ENCODE measurements at regions not wholly inside any gene's neighbourhood (a gene's known extent, or its start where the extent isn't known, plus 50 kb on each side); places are given as distances from the start of the nearest gene placed in this dataset.
A peak's percentile ranks its signal among the peaks of the same experiment; 100 is the strongest.

DNA sequence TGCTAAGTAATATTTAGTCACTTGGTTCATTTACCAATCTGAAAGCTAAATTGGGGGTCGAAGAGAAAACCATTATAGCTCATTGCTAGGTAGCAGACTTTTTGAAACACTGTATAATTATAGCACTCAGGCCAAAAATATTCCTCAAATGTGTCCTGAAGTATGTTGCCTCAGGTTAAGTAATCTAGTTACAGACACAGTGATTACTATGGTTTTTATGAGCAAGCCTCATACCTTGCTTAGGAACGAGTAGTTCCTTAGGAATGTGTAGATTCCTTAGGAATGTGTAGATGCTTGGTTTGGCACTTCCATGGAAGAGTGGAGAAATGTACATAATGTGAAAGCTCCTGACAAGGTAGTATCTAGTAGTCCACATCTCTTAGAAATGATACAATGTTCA, 387.5 kb downstream of the LMO7 start:
- ChIA-PET CTCF (no interaction called here), POLR2A (no interaction called here)
- peaks cover 7% of the 10 kb centered on the region for H3K27me3 Mint-ChIP-seq
- DNase-seq: no peak
- H3K4me3 Mint-ChIP-seq: no peak overlapping the region
- ATAC-seq (ENCODE audit: poor library complexity): no peak
- Histone ChIP-seq H3K27me3 (ENCODE audit: control insufficient read depth in 1 of 2, insufficient read depth in 2 of 2, low read length in 2 of 2) (peaks cover 0 to 5% of the 10 kb centered on the region in 2 experiments), H3K27ac (ENCODE audit: low read depth in 1 of 2, low read length in 2 of 2) (no peak overlapping the region), H3K36me3 (ENCODE audit: insufficient read depth, low read length) (no peaks in the 10 kb centered on the region), H3K9me3 (ENCODE audit: control insufficient read depth in 1 of 2, insufficient read depth in 1 of 2, low read length in 2 of 2) (no peaks in the 10 kb centered on the region), H3K4me1 (ENCODE audit: insufficient read depth, low read length) (no peaks in the 10 kb centered on the region), H3K4me3 (ENCODE audit: low read length) (no peak overlapping the region)
- no peaks in the 10 kb centered on the region for H3K4me1 Mint-ChIP-seq (ENCODE audit: low read depth)
- H3K36me3 Mint-ChIP-seq (ENCODE audit: low read depth): no peaks in the 10 kb centered on the region
- intact Hi-C loops (cut with DNase I, micrococcal nuclease): no loop called here
- TF ChIP-seq CTCF (IDR thresholded peaks at IDR 0.05): no peak
- no peaks in the 10 kb centered on the region for H3K9me3 Mint-ChIP-seq
- no peak overlapping the region for H3K27ac Mint-ChIP-seq

- H3K4me3 ChIP-seq (ENCODE audit: low read length): no peak overlapping the region
- Mint-ChIP-seq H3K27me3 (no peaks in the 10 kb centered on the region), H3K4me3 (no peak overlapping the region), H3K4me1 (ENCODE audit: low read depth) (no peaks in the 10 kb centered on the region), H3K9me3 (no peaks in the 10 kb centered on the region), H3K36me3 (ENCODE audit: low read depth) (no peaks in the 10 kb centered on the region), H3K27ac (no peak overlapping the region)
- H3K36me3 ChIP-seq (ENCODE audit: insufficient read depth, low read length): no peaks in the 10 kb centered on the region
- CTCF ChIA-PET: no interaction called here
- ATAC-seq (ENCODE audit: poor library complexity): no peak
- no peaks in the 10 kb centered on the region for H3K9me3 ChIP-seq (ENCODE audit: control insufficient read depth in 1 of 2, insufficient read depth in 1 of 2, low read length in 2 of 2)
- H3K4me1 ChIP-seq (ENCODE audit: insufficient read depth, low read length): no peaks in the 10 kb centered on the region
- H3K27me3 ChIP-seq (ENCODE audit: control insufficient read depth in 1 of 2, insufficient read depth in 2 of 2, low read length in 2 of 2): no peaks in the 10 kb centered on the region
- no peak for TF ChIP-seq CTCF (IDR thresholded peaks at IDR 0.05)
- intact Hi-C loops (cut with DNase I, micrococcal nuclease): no loop called here
- POLR2A ChIA-PET: no interaction called here
- no peak for DNase-seq
- H3K27ac ChIP-seq (ENCODE audit: low read depth in 1 of 2, low read length in 2 of 2): no peak overlapping the region
Observed at GRCh38 chr13:76020421-76020955, 384.4 kb downstream of the LMO7 start.

DNA sequence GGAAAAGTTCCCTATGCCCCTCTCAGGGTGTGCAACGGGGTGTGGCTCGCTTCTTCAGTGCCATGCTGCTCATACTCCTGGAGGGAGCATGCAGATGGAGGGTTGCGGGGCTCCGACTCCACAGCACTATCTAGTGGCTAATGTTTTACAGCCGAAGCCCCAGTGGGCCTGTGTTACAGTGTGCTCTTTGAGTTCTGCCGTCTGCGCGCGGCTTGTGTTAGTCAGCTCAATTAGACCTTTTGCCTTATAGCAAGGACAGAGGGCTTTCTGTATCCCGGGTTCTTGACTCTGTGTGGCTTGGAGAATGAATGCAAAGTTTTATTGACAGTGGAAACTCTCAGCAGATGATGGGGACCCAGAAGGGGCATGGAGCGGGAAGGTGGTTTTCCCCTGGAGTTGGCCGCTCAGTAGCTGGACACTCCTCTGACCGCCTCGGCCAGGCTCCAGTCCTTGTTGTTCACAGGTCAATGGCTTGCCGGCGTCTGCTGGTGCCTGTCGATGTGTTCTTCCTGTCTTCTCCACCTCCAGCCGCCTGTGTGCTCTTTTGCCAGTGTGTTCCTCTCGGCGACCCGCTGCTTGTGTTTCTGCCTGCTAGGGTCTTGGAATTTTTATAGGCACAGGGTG, 383.4 kb downstream of the LMO7 start:
- Mint-ChIP-seq H3K4me1 (ENCODE audit: low read depth) (no peaks in the 10 kb centered on the region), H3K27me3 (no peaks in the 10 kb centered on the region), H3K27ac (no peak overlapping the region), H3K4me3 (no peak overlapping the region), H3K9me3 (no peaks in the 10 kb centered on the region), H3K36me3 (ENCODE audit: low read depth) (no peaks in the 10 kb centered on the region)
- no peaks in the 10 kb centered on the region for H3K27me3 ChIP-seq (ENCODE audit: control insufficient read depth in 1 of 2, insufficient read depth in 2 of 2, low read length in 2 of 2)
- intact Hi-C loops (cut with DNase I, micrococcal nuclease): no loop called here
- no peaks in the 10 kb centered on the region for H3K9me3 ChIP-seq (ENCODE audit: control insufficient read depth in 1 of 2, insufficient read depth in 1 of 2, low read length in 2 of 2)
- ChIA-PET POLR2A (no interaction called here), CTCF (no interaction called here)
- no peaks in the 10 kb centered on the region for H3K4me1 ChIP-seq (ENCODE audit: insufficient read depth, low read length)
- ATAC-seq (ENCODE audit: poor library complexity) (no peak), DNase-seq (peak in 1 of 14 experiments; percentile 6)
- TF ChIP-seq CTCF (IDR thresholded peaks at IDR 0.05): no peak
- no peak overlapping the region for H3K27ac ChIP-seq (ENCODE audit: low read depth in 1 of 2, low read length in 2 of 2)
- no peak overlapping the region for H3K4me3 ChIP-seq (ENCODE audit: low read length)
- no peaks in the 10 kb centered on the region for H3K36me3 ChIP-seq (ENCODE audit: insufficient read depth, low read length)
